NCI-H146 (cell line): ENCODE measurements at regions not wholly inside any gene's neighbourhood (a gene's known extent, or its start where the extent isn't known, plus 50 kb on each side); places are given as distances from the start of the nearest gene placed in this dataset.
"Not testable (repeated sequence)": the region's sequence is repeated elsewhere in the genome, so short reads cannot be mapped to it uniquely, and the experiment has no call there.

ENCODE experiments used
- DNase-seq: peaks from one replicate; lab custom pipeline; 2025; lab: John Stamatoyannopoulos, UW

GRCh38 chr1:166698771-166699170 lies 140.5 kb upstream of the POGK start:
- no peak for DNase-seq

- DNase-seq = no peak
Observed at GRCh38 chr1:166699613-166700012, 139.7 kb upstream of the POGK start.

- no peak for DNase-seq
Observed at GRCh38 chr1:166700696-166701095, 138.6 kb upstream of the POGK start.

- DNase-seq = no peak
Observed at GRCh38 chr1:166701603-166702100, 137.6 kb upstream of the POGK start.

- DNase-seq = no peak
Observed at GRCh38 chr1:166703141-166703540, 136.1 kb upstream of the POGK start.

GRCh38 chr1:166703726-166704462 lies 135.4 kb upstream of the POGK start:
- no peak for DNase-seq

GRCh38 chr1:166705376-166706289 lies 133.6 kb upstream of the POGK start:
- DNase-seq = no peak

GRCh38 chr1:166716620-166717019 lies 122.7 kb upstream of the POGK start:
- DNase-seq = no peak

GRCh38 chr1:166721145-166721544 lies 118.1 kb upstream of the POGK start:
- no peak for DNase-seq

GRCh38 chr1:166730299-166730888 lies 108.9 kb upstream of the POGK start:
- no peak for DNase-seq

- no peak for DNase-seq
Observed at GRCh38 chr1:166738140-166738539, 101.1 kb upstream of the POGK start.

- no peak for DNase-seq
Observed at GRCh38 chr1:166738873-166739272, 100.4 kb upstream of the POGK start.

- DNase-seq = no peak
Observed at GRCh38 chr1:166740668-166741276, 98.5 kb upstream of the POGK start.

GRCh38 chr1:166763318-166763717 lies 76.0 kb upstream of the POGK start:
- DNase-seq = no peak

GRCh38 chr1:166766942-166767341 lies 72.3 kb upstream of the POGK start:
- no peak for DNase-seq

- DNase-seq = not testable (repeated sequence)
Observed at GRCh38 chr1:166784646-166785045, 54.6 kb upstream of the POGK start.

GRCh38 chr1:166785987-166786386 lies 53.3 kb upstream of the POGK start:
- no peak for DNase-seq

GRCh38 chr1:166789286-166789685 lies 50.0 kb upstream of the POGK start:
- no peak for DNase-seq
